SK-N-SH treated with all-trans-retinoic acid at 6 μM for 48 hours (cell line): ENCODE measurements at regions not wholly inside any gene's neighbourhood (a gene's known extent, or its start where the extent isn't known, plus 50 kb on each side); places are given as distances from the start of the nearest gene placed in this dataset.

Experiments used
- ATAC-seq: fragments of 200-7000 bp; cut with Tn5 transposase; 3 replicates; pipeline ENCODE4 v1.9.1; 2020; ENCODE audit warnings: mild to moderate bottlenecking, moderate library complexity
- ARNTL ChIP-seq: fragments of 450-650 bp; formaldehyde crosslinking; IDR thresholded peaks from 2 replicates; pipeline ENCODE4 v1.5.0; 2020; ENCODE audit warnings: low read depth, mild to moderate bottlenecking, moderate library complexity, borderline replicate concordance
- BACH2 ChIP-seq: fragments of 250-450 bp; sonication (Bioruptor Pico); IDR thresholded peaks from 2 replicates; pipeline ENCODE4 v1.9.0; 2021; ENCODE audit warnings: mild to moderate bottlenecking, borderline replicate concordance
- CREB5 ChIP-seq: fragments of 250-450 bp; sonication (Bioruptor Pico); IDR thresholded peaks from 2 replicates; pipeline ENCODE4 v1.5.1; 2020; ENCODE audit warnings: low read depth, mild to moderate bottlenecking, moderate library complexity
- CSDC2 ChIP-seq: fragments of 250-450 bp; sonication (Bioruptor Pico); IDR thresholded peaks from 2 replicates; pipeline ENCODE4 v1.5.0; 2020; ENCODE audit warnings: mild to moderate bottlenecking, moderate library complexity
- CSRNP3 ChIP-seq: fragments of 250-450 bp; sonication (Bioruptor Pico); IDR thresholded peaks from 2 replicates; pipeline ENCODE4 v1.5.1; 2021; ENCODE audit warnings: mild to moderate bottlenecking, moderate library complexity
- ESRRG ChIP-seq: fragments of 250-450 bp; sonication (Bioruptor Pico); IDR thresholded peaks from 2 replicates; pipeline ENCODE4 v1.6.1; 2021; ENCODE audit warnings: mild to moderate bottlenecking
- ISL1 ChIP-seq: fragments of 250-450 bp; sonication (Bioruptor Pico); IDR thresholded peaks from 2 replicates; pipeline ENCODE4 v2.1.2; 2022; ENCODE audit warnings: mild to moderate bottlenecking, moderate library complexity
- OSR1 ChIP-seq: fragments of 250-450 bp; sonication (Bioruptor Pico); IDR thresholded peaks from 2 replicates; pipeline ENCODE4 v1.8.0; 2022; ENCODE audit warnings: moderate library complexity, mild to moderate bottlenecking, inconsistent platforms
- PATZ1 ChIP-seq: fragments of 250-450 bp; sonication (Bioruptor Pico); IDR thresholded peaks from 2 replicates; pipeline ENCODE4 v1.8.0; 2020; ENCODE audit warnings: mild to moderate bottlenecking, moderate library complexity, borderline replicate concordance
- POU6F1 ChIP-seq: fragments of 250-450 bp; sonication (Bioruptor Pico); IDR thresholded peaks from 2 replicates; pipeline ENCODE4 v1.8.0; 2021; ENCODE audit warnings: low read depth, mild to moderate bottlenecking, moderate library complexity, borderline replicate concordance
- PPARA ChIP-seq: fragments of 250-450 bp; sonication (Bioruptor Pico); IDR thresholded peaks from 2 replicates; pipeline ENCODE4 v1.5.0; 2020; ENCODE audit warnings: mild to moderate bottlenecking, borderline replicate concordance
- RARB ChIP-seq: fragments of 250-450 bp; sonication (Bioruptor Pico); IDR thresholded peaks from 2 replicates; pipeline ENCODE4 v1.8.0; 2021; ENCODE audit warnings: mild to moderate bottlenecking, moderate library complexity
- SNAI2 ChIP-seq: fragments of 250-450 bp; sonication (Bioruptor Pico); IDR thresholded peaks from 2 replicates; pipeline ENCODE4 v1.5.0; 2020; ENCODE audit warnings: mild to moderate bottlenecking, moderate library complexity
- TCF4 ChIP-seq: fragments of 250-450 bp; sonication (Bioruptor Pico); IDR thresholded peaks from 2 replicates; pipeline ENCODE4 v1.8.0; 2021; ENCODE audit warnings: mild to moderate bottlenecking, moderate library complexity, borderline replicate concordance
- TOX ChIP-seq: fragments of 250-450 bp; sonication (Bioruptor Pico); IDR thresholded peaks from 2 replicates; pipeline ENCODE4 v1.8.0; 2021; ENCODE audit warnings: mild to moderate bottlenecking, moderate library complexity, borderline replicate concordance
- TSHZ2 ChIP-seq: fragments of 250-450 bp; sonication (Bioruptor Pico); IDR thresholded peaks from 2 replicates; pipeline ENCODE4 v1.5.0; 2020; ENCODE audit warnings: mild to moderate bottlenecking, moderate library complexity
- ZC3H10 ChIP-seq: fragments of 250-450 bp; sonication (Bioruptor Pico); IDR thresholded peaks from 2 replicates; pipeline ENCODE4 v1.5.1; 2021; ENCODE audit warnings: mild to moderate bottlenecking, moderate library complexity
- ZFP3 ChIP-seq: fragments of 250-450 bp; sonication (Bioruptor Pico); IDR thresholded peaks from 2 replicates; pipeline ENCODE4 v1.5.0; 2020; ENCODE audit warnings: mild to moderate bottlenecking, moderate library complexity
- ZNF565 ChIP-seq: fragments of 450-650 bp; formaldehyde crosslinking; conservative IDR thresholded peaks from 2 replicates; pipeline ENCODE4 v1.5.0; 2020; ENCODE audit warnings: low read depth, mild to moderate bottlenecking, moderate library complexity
- ZNF70 ChIP-seq: fragments of 450-650 bp; formaldehyde crosslinking; IDR thresholded peaks from 2 replicates; pipeline ENCODE4 v1.5.0; 2020; ENCODE audit warnings: mild to moderate bottlenecking, moderate library complexity
- ZNF8 ChIP-seq: fragments of 450-650 bp; formaldehyde crosslinking; IDR thresholded peaks from 2 replicates; pipeline ENCODE4 v1.5.0; 2020; ENCODE audit warnings: mild to moderate bottlenecking, moderate library complexity

GRCh38 chr2:72007402-72007801 is 140.3 kb downstream of the CYP26B1 start:
- TF ChIP-seq PPARA (CRISPR knock-in tag): no peak
- TF ChIP-seq TSHZ2 (CRISPR knock-in tag): no peak
- no peak for TF ChIP-seq CSRNP3 (CRISPR knock-in tag)
- TF ChIP-seq RARB (CRISPR knock-in tag): no peak
- no peak for TF ChIP-seq SNAI2
- TF ChIP-seq OSR1 (CRISPR knock-in tag): no peak
- no peak for TF ChIP-seq ZNF565 (CRISPR knock-in tag)
- TF ChIP-seq ISL1: no peak
- no peak for TF ChIP-seq CSDC2 (CRISPR knock-in tag)
- TF ChIP-seq BACH2 (CRISPR knock-in tag): no peak
- TF ChIP-seq ZNF70: no peak
- no peak for TF ChIP-seq ARNTL
- no peak for TF ChIP-seq TCF4 (CRISPR knock-in tag)
- TF ChIP-seq PATZ1 (CRISPR knock-in tag): no peak
- TF ChIP-seq POU6F1 (CRISPR knock-in tag): no peak
- no peak for TF ChIP-seq ZNF8 (CRISPR knock-in tag)
- no peak for TF ChIP-seq ESRRG
- no peak for TF ChIP-seq CREB5 (CRISPR knock-in tag)
- TF ChIP-seq TOX (CRISPR knock-in tag): no peak
- TF ChIP-seq, all 23 proteins: peak for 0
- ATAC-seq: no peak

- ATAC-seq: no peak
- TF ChIP-seq ZNF70 (no peak), ZFP3 (CRISPR knock-in tag) (peak; percentile 85), OSR1 (CRISPR knock-in tag) (no peak)
- TF ChIP-seq, all 23 proteins: peak for 1
Observed at GRCh38 chr2:72006188-72006736, 141.4 kb downstream of the CYP26B1 start.

GRCh38 chr2:72004976-72005375 is 142.7 kb downstream of the CYP26B1 start:
- no peak for ATAC-seq
- TF ChIP-seq CSDC2 (CRISPR knock-in tag) (no peak), ZNF70 (no peak), ZC3H10 (CRISPR knock-in tag) (no peak), ISL1 (no peak), PATZ1 (CRISPR knock-in tag) (no peak), TCF4 (CRISPR knock-in tag) (no peak), OSR1 (CRISPR knock-in tag) (no peak), ZNF565 (CRISPR knock-in tag) (no peak), POU6F1 (CRISPR knock-in tag) (no peak), ESRRG (no peak), CSRNP3 (CRISPR knock-in tag) (no peak), ARNTL (no peak), PPARA (CRISPR knock-in tag) (no peak)
